Suppressor macrophage treated with lipopolysaccharide for 1 hour (primary cell): ENCODE measurements at regions not wholly inside any gene's neighbourhood (a gene's known extent, or its start where the extent isn't known, plus 50 kb on each side); places are given as distances from the start of the nearest gene placed in this dataset.

ENCODE experiments used
- DNase-seq, 3 donors: peaks; one replicate each; pipeline ENCODE4 v3.0.0-alpha.2; 2020 to 2022

- no peak for DNase-seq
These were observed 539.1 kb downstream of the SI start for GRCh38 chr3:164539215-164539614.

- DNase-seq = no peak
These were observed 540.8 kb downstream of the SI start for GRCh38 chr3:164537485-164537884.

- no peak for DNase-seq
These were observed 545.0 kb downstream of the SI start for GRCh38 chr3:164533275-164533674.

GRCh38 chr3:164526250-164526649 is 552.0 kb downstream of the SI start:
- no peak for DNase-seq

GRCh38 chr3:164524201-164524600 is 554.1 kb downstream of the SI start:
- DNase-seq = no peak

- no peak for DNase-seq
These were observed 556.1 kb downstream of the SI start for GRCh38 chr3:164522073-164522763.

GRCh38 chr3:164521644-164522043 is 556.7 kb downstream of the SI start:
- DNase-seq = no peak

- no peak for DNase-seq
These were observed 557.2 kb downstream of the SI start for GRCh38 chr3:164521139-164521538.

GRCh38 chr3:164515256-164515655 is 563.0 kb downstream of the SI start:
- DNase-seq = no peak

- DNase-seq = no peak
These were observed 563.7 kb downstream of the SI start for GRCh38 chr3:164514576-164514975.

- no peak for DNase-seq
These were observed 570.4 kb downstream of the SI start for GRCh38 chr3:164507886-164508285.

GRCh38 chr3:164498917-164499316 is 579.4 kb downstream of the SI start:
- DNase-seq = no peak

- DNase-seq = no peak
These were observed 589.4 kb downstream of the SI start for GRCh38 chr3:164488893-164489292.

GRCh38 chr3:164486150-164486549 is 592.1 kb downstream of the SI start:
- DNase-seq = no peak

- no peak for DNase-seq
These were observed 598.3 kb downstream of the SI start for GRCh38 chr3:164479978-164480377.

GRCh38 chr3:164479406-164479805 is 598.9 kb downstream of the SI start:
- no peak for DNase-seq

- DNase-seq = no peak
These were observed 600.0 kb downstream of the SI start for GRCh38 chr3:164478323-164478722.

GRCh38 chr3:164477403-164477802 is 600.9 kb downstream of the SI start:
- DNase-seq = no peak

GRCh38 chr3:164476631-164477030 is 601.7 kb downstream of the SI start:
- no peak for DNase-seq

GRCh38 chr3:164470471-164470870 is 607.8 kb downstream of the SI start:
- no peak for DNase-seq

- no peak for DNase-seq
These were observed 610.2 kb downstream of the SI start for GRCh38 chr3:164468055-164468454.

- DNase-seq = no peak
These were observed 611.3 kb downstream of the SI start for GRCh38 chr3:164467007-164467406.

GRCh38 chr3:164465172-164465571 is 613.1 kb downstream of the SI start:
- DNase-seq = no peak

GRCh38 chr3:164460851-164461250 is 617.4 kb downstream of the SI start:
- DNase-seq = no peak

GRCh38 chr3:164459521-164460151 is 618.7 kb downstream of the SI start:
- DNase-seq = no peak
